Pancreas (tissue), 10 donors: ENCODE measurements at regions not wholly inside any gene's neighbourhood (a gene's known extent, or its start where the extent isn't known, plus 50 kb on each side); places are given as distances from the start of the nearest gene placed in this dataset.

ENCODE experiments used
- ATAC-seq, 4 donors: fragments of 200-7000 bp; cut with Tn5 transposase; one replicate each; pipeline versions ENCODE4 v1.8.0 to v1.9.1; 2020; ENCODE audit warnings: mild to moderate bottlenecking in 4 of 4, moderate library complexity in 4 of 4
- DNase-seq, 6 donors: peaks; one replicate each; pipeline ENCODE4 v3.0.0-alpha.2; 2020
- FAIRE-seq: peaks from 2 replicates; lab custom pipeline; 2012; peaks lifted over from hg19 to GRCh38; lab: Jason Lieb, UNC
- H3K27ac ChIP-seq, 4 donors: fragments of 200-600 bp; sonication (generic); 1 replicate in 3 of 4; 2 replicates in 1 of 4; pipeline versions ENCODE4 v1.5.0 to v1.8.0; 2020
- H3K27me3 ChIP-seq, 4 donors: fragments of 200-600 bp; one replicate each; pipeline ENCODE4 v1.8.0; 2021
- H3K36me3 ChIP-seq, 3 donors: fragments of 200-600 bp; sonication (generic) in 1 of 3; one replicate each; pipeline versions ENCODE4 v1.5.0 to v1.8.0; 2020 to 2021
- H3K4me1 ChIP-seq, 3 donors: fragments of 200-600 bp; one replicate each; pipeline ENCODE4 v1.8.0; 2021
- H3K4me3 ChIP-seq, 4 donors: fragments of 200-600 bp; sonication (generic) in 2 of 4; one replicate each; pipeline versions ENCODE4 v1.5.0 to v1.8.0; 2020 to 2021
- H3K9me3 ChIP-seq, 4 donors: fragments of 200-600 bp; one replicate each; pipeline ENCODE4 v1.8.0; 2021
- CTCF ChIP-seq, 4 donors: fragments of 200-600 bp; sonication (generic) in 3 of 4; IDR thresholded peaks; one replicate each; pipeline versions ENCODE4 v1.5.0 to v1.8.0; 2021; ENCODE audit warnings: antibody characterized with exemption in 4 of 4
- WGBS, 2 donors: extraction: QIAGEN DNeasy Blood & Tissue Kit; methylation state at CpG; one replicate each; pipeline ENCODE4 v1.1.7; 2013; 5-methylcytosine and 5-hydroxymethylcytosine counted together
- intact Hi-C, 3 donors: fragments of 100-400 bp; cut with DNase I; formaldehyde crosslinking; loops; one replicate each; pipeline versions ENCODE4 v1.11.1 to v1.14.2; 2022
- donor health status: healthy with polysubstance abuse.
- donor health status: DM: no; HTN: no; CAD: no; lungs with moderate emphysema.
- donor health status: DM: no; HTN: no; CAD: no.
- donor health status: control.
- donor health status: control.
- donor health status: Bipolar disorder and iron deficiency.
- donor health status: DM: yes; HTN: yes; CAD: no.
- donor health status: DM: no; HTN: no; CAD: no.
- donor health status: DM: no; HTN: no; CAD: no.
- donor health status: DM: yes; HTN: yes; CAD: no.

GRCh38 chr11:109553284-109553683 is 131.3 kb downstream of the C11orf87 start:
- DNase-seq = no peak
- 88 to 90% methylated on average over 1 of the region's 1 CpG for WGBS, 2 donors
- no peaks in the 10 kb centered on the region for H3K4me1 ChIP-seq

GRCh38 chr11:109554951-109555350 is 133.0 kb downstream of the C11orf87 start:
- H3K4me3 ChIP-seq = no peak overlapping the region
- DNase-seq (no peak), FAIRE-seq (no peak)

More at GRCh38 chr11:109553284-109553683, 131.3 kb downstream of the C11orf87 start:
- no peak for TF ChIP-seq CTCF (IDR thresholded peaks at IDR 0.05)
- Histone ChIP-seq H3K4me3 (no peak overlapping the region), H3K36me3 (no peaks in the 10 kb centered on the region), H3K27me3 (no peaks in the 10 kb centered on the region), H3K9me3 (no peaks in the 10 kb centered on the region), H3K27ac (no peak overlapping the region)
- FAIRE-seq (no peak), ATAC-seq (no peak)
- intact Hi-C loops = no loop called here

GRCh38 chr11:109564241-109564640 is 142.3 kb downstream of the C11orf87 start:
- Histone ChIP-seq H3K27ac (no peak overlapping the region), H3K36me3 (no peaks in the 10 kb centered on the region), H3K27me3 (no peaks in the 10 kb centered on the region), H3K4me1 (no peaks in the 10 kb centered on the region), H3K4me3 (no peak overlapping the region), H3K9me3 (no peaks in the 10 kb centered on the region)
- intact Hi-C loops = no loop called here
- FAIRE-seq (no peak), DNase-seq (no peak), ATAC-seq (no peak)
- TF ChIP-seq CTCF (IDR thresholded peaks at IDR 0.05) = no peak
- WGBS, 2 donors = 60 to 82% methylated on average over 1 of the region's 1 CpG

More at GRCh38 chr11:109554951-109555350, 133.0 kb downstream of the C11orf87 start:
- Histone ChIP-seq H3K4me1 (no peaks in the 10 kb centered on the region), H3K27ac (no peak overlapping the region), H3K36me3 (no peaks in the 10 kb centered on the region), H3K9me3 (no peaks in the 10 kb centered on the region), H3K27me3 (no peaks in the 10 kb centered on the region)
- intact Hi-C loops = no loop called here
- ATAC-seq = no peak
- no peak for TF ChIP-seq CTCF (IDR thresholded peaks at IDR 0.05)

GRCh38 chr11:109582470-109582869 is 160.5 kb downstream of the C11orf87 start:
- no peak for ATAC-seq
- no peak overlapping the region for H3K4me3 ChIP-seq
- DNase-seq = no peak
- TF ChIP-seq CTCF (IDR thresholded peaks at IDR 0.05) = no peak
- WGBS, 2 donors = 61 to 76% methylated on average over 6 of the region's 6 CpGs
- no peaks in the 10 kb centered on the region for H3K27me3 ChIP-seq
- no peak overlapping the region for H3K27ac ChIP-seq
- FAIRE-seq = no peak
- H3K36me3 ChIP-seq = no peaks in the 10 kb centered on the region
- H3K9me3 ChIP-seq = no peaks in the 10 kb centered on the region
- H3K4me1 ChIP-seq = no peaks in the 10 kb centered on the region
- intact Hi-C loops = no loop called here

GRCh38 chr11:109584001-109584972 is 162.3 kb downstream of the C11orf87 start:
- Histone ChIP-seq H3K4me3 (no peak overlapping the region), H3K4me1 (no peaks in the 10 kb centered on the region), H3K27ac (no peak overlapping the region), H3K27me3 (no peaks in the 10 kb centered on the region), H3K9me3 (no peaks in the 10 kb centered on the region), H3K36me3 (no peaks in the 10 kb centered on the region)
- 58 to 72% methylated on average over 1 of the region's 1 CpG for WGBS, 2 donors
- TF ChIP-seq CTCF (IDR thresholded peaks at IDR 0.05) = no peak
- FAIRE-seq (no peak), ATAC-seq (no peak), DNase-seq (no peak)
- intact Hi-C loops = no loop called here
